KMS-11 (cell line): ENCODE measurements at regions not wholly inside any gene's neighbourhood (a gene's known extent, or its start where the extent isn't known, plus 50 kb on each side); places are given as distances from the start of the nearest gene placed in this dataset.
"Not testable (repeated sequence)": the region's sequence is repeated elsewhere in the genome, so short reads cannot be mapped to it uniquely, and the experiment has no call there.

Source experiments
- H2AFZ ChIP-seq: fragments of 200-600 bp; sonication (generic); 2 replicates; pipeline ENCODE4 v1.6.1; 2016; ENCODE audit warnings: antibody characterized with exemption, mixed run types, low read depth
- H3K27ac ChIP-seq: fragments of 200-600 bp; sonication (generic); 2 replicates; pipeline ENCODE4 v1.6.1; 2016; ENCODE audit warnings: mild to moderate bottlenecking, mixed run types
- H3K27me3 ChIP-seq: fragments of 200-600 bp; sonication (generic); 2 replicates; pipeline ENCODE4 v1.6.1; 2017; ENCODE audit warnings: mild to moderate bottlenecking, low read depth, mixed run types, moderate library complexity; ENCODE audit not compliant: insufficient read depth
- H3K36me3 ChIP-seq: fragments of 200-600 bp; sonication (generic); 2 replicates; pipeline ENCODE4 v1.6.1; 2017; ENCODE audit warnings: mild to moderate bottlenecking, mixed run types; ENCODE audit not compliant: insufficient read depth
- H3K4me1 ChIP-seq: fragments of 200-600 bp; sonication (generic); 2 replicates; pipeline ENCODE4 v1.6.1; 2016; ENCODE audit warnings: mild to moderate bottlenecking, low read depth, mixed run types; ENCODE audit not compliant: poor library complexity, severe bottlenecking
- H3K4me2 ChIP-seq: fragments of 200-600 bp; sonication (generic); 2 replicates; pipeline ENCODE4 v1.7.0; 2016; ENCODE audit warnings: mild to moderate bottlenecking, mixed run types
- H3K4me3 ChIP-seq: fragments of 200-600 bp; sonication (generic); IDR thresholded peaks from 2 replicates; pipeline ENCODE4 v1.6.1; 2017; ENCODE audit warnings: low read depth, low read length, mixed read lengths; ENCODE audit not compliant: insufficient read depth
- H3K79me2 ChIP-seq: fragments of 200-600 bp; sonication (generic); 2 replicates; pipeline ENCODE4 v1.6.1; 2016; ENCODE audit warnings: low read depth, mixed run types; ENCODE audit not compliant: insufficient read depth
- H3K9ac ChIP-seq: fragments of 200-600 bp; sonication (generic); 2 replicates; pipeline ENCODE4 v1.6.1; 2016; ENCODE audit warnings: mild to moderate bottlenecking, mixed run types
- H4K20me1 ChIP-seq: fragments of 200-600 bp; sonication (generic); 2 replicates; pipeline ENCODE4 v1.6.1; 2016; ENCODE audit warnings: mild to moderate bottlenecking, mixed run types; ENCODE audit not compliant: insufficient read depth
- TF ChIP-seq, protein P1 (sequence below): fragments of 200-600 bp; sonication (generic); conservative IDR thresholded peaks from 2 replicates; pipeline ENCODE4 v1.6.1; 2017; ENCODE audit warnings: low read depth, mild to moderate bottlenecking, antibody characterized with exemption, low read length, moderate library complexity, mixed read lengths

DNA sequence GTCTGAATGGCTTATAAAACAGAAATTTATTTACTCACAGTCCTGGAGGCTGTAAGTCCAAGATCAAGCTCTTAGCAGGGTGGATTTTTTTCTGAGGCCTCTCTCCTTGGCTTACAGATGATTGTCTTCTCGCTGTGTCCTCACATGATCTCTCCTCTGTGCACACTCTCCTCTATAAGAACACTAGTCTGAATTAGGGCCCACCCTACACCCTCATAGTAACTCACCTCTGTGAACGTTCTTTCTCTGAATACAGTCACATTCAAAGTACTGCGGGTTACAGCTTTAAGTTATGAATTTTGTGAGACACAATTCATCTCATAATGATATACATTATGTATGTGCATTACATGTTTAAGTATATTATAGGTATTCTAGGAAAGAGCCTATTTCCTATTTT, 135.7 kb upstream of the ATXN7L3B start:
- Histone ChIP-seq H2AFZ (no peak overlapping the region), H3K4me2 (no peak overlapping the region), H3K36me3 (no peaks in the 10 kb centered on the region), H3K27me3 (no peaks in the 10 kb centered on the region), H3K4me3 (no peak overlapping the region), H3K9ac (no peak overlapping the region), H4K20me1 (no peaks in the 10 kb centered on the region), H3K4me1 (no peaks in the 10 kb centered on the region), H3K79me2 (no peaks in the 10 kb centered on the region), H3K27ac (no peak overlapping the region)
- TF ChIP-seq, protein P1, sequence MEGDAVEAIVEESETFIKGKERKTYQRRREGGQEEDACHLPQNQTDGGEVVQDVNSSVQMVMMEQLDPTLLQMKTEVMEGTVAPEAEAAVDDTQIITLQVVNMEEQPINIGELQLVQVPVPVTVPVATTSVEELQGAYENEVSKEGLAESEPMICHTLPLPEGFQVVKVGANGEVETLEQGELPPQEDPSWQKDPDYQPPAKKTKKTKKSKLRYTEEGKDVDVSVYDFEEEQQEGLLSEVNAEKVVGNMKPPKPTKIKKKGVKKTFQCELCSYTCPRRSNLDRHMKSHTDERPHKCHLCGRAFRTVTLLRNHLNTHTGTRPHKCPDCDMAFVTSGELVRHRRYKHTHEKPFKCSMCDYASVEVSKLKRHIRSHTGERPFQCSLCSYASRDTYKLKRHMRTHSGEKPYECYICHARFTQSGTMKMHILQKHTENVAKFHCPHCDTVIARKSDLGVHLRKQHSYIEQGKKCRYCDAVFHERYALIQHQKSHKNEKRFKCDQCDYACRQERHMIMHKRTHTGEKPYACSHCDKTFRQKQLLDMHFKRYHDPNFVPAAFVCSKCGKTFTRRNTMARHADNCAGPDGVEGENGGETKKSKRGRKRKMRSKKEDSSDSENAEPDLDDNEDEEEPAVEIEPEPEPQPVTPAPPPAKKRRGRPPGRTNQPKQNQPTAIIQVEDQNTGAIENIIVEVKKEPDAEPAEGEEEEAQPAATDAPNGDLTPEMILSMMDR, result no peak

DNA sequence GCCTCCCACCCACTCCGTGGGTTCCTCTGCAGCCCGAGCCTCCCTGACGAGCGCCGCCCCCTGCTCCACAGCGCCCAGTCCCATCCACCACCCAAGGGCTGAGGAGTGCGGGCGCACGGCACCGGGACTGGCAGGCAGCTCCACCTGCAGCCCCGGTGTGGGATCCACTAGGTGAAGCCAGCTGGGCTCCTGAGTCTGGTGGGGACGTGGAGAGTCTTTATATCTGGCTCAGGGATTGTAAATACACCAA, 134.5 kb upstream of the ATXN7L3B start:
- not testable (repeated sequence) for H2AFZ ChIP-seq, H3K4me2 ChIP-seq, H3K27ac ChIP-seq, H4K20me1 ChIP-seq, H3K4me3 ChIP-seq, H3K36me3 ChIP-seq, H3K4me1 ChIP-seq, H3K9ac ChIP-seq, H3K79me2 ChIP-seq, H3K27me3 ChIP-seq

DNA sequence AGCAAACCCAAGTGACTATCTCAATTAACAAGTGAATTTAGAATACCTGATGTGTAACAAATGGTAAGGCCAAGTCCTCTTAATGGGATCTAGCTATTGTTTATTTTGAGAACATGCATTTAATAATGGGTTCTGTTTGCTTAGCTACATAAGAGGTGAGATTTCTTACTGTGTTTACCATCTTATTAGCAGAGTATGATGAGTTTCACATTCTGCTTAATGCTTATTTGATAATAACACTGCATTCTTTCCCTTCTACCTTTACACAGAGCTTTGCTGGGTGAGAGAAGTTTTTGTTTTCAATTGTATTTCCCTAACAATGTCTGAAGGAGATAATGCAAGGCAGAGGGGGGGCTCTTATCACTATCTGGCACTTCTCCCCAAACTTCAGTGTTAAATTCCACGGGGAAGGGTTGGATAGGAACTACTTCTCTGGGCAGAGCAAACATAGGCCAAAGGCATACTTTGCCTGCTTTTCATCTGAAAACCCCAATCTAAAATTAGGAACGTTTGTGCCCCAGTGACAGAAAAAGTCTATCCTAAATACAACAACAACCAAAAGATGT, 129.0 kb upstream of the ATXN7L3B start:
- TF ChIP-seq, protein P1, result no peak
- Histone ChIP-seq H3K4me2 (no peak overlapping the region), H2AFZ (no peak overlapping the region)

DNA sequence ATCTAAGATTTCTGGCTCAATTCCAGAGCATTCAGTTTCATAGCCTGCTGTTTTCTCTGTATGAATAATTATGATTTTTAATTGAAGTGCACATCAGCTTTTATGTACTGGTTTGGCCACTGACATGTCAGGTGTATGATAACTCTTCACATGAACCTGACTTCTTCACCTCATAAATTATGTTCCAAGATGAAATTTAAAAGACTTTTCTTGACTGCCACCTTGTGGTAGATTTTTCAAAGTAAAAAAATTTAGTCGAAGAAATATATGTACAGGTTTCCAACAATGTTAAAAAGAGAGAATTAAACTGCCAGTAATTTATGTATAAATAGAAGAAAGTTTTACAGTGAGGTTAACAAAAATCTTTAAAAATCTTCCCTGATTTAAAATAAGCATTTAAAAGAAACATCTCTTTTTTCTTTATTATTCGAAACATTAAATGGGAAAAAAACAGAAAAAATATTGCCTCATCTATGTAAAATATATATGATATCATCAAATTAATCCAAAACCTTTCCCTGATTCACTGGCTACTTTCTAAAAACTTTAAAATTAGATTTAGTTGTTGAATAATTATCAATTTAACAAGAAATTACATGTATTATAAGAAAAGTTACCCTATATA, 124.9 kb upstream of the ATXN7L3B start:
- H3K27ac ChIP-seq, result no peak overlapping the region
- H3K4me1 ChIP-seq, result no peaks in the 10 kb centered on the region
- H3K4me2 ChIP-seq, result no peak overlapping the region
- no peaks in the 10 kb centered on the region for H3K27me3 ChIP-seq
- no peak overlapping the region for H3K9ac ChIP-seq
- TF ChIP-seq, protein P1, result peak; percentile 75
- H3K36me3 ChIP-seq, result no peaks in the 10 kb centered on the region
- H3K4me3 ChIP-seq, result no peak overlapping the region
- H2AFZ ChIP-seq, result no peak overlapping the region
- H3K79me2 ChIP-seq, result no peaks in the 10 kb centered on the region
- no peaks in the 10 kb centered on the region for H4K20me1 ChIP-seq

More for the DNA sequence above, 129.0 kb upstream of the ATXN7L3B start:
- H3K4me3 ChIP-seq, result no peak overlapping the region
- no peaks in the 10 kb centered on the region for H4K20me1 ChIP-seq
- no peaks in the 10 kb centered on the region for H3K4me1 ChIP-seq
- no peak overlapping the region for H3K27ac ChIP-seq
- H3K9ac ChIP-seq, result no peak overlapping the region
- H3K36me3 ChIP-seq, result no peaks in the 10 kb centered on the region
- H3K79me2 ChIP-seq, result no peaks in the 10 kb centered on the region
- H3K27me3 ChIP-seq, result no peaks in the 10 kb centered on the region

DNA sequence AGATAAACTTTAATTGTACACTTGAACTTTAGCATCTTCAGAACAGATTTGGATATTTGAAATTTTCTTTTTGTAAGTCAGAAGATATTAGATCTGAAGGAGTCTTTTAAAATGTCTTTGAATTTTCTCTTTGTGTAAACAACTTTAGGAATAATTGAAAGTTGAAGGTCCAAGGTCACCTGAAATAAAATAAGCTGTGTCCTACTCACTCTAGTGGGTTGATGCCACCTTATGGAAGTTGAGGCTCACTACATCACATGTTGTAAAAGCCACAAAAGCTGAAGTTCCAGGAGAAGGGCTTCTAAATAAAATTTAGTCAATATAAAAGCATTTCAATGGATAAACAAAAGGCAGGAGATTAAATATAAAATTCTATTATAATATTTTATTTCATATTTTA, 122.0 kb upstream of the ATXN7L3B start:
- H4K20me1 ChIP-seq, result no peaks in the 10 kb centered on the region
- H3K36me3 ChIP-seq, result no peaks in the 10 kb centered on the region
- H3K27ac ChIP-seq, result no peak overlapping the region
- no peaks in the 10 kb centered on the region for H3K79me2 ChIP-seq
- TF ChIP-seq, protein P1, result peak; percentile 79
- H3K4me3 ChIP-seq, result no peak overlapping the region
- no peak overlapping the region for H3K4me2 ChIP-seq
- H3K4me1 ChIP-seq, result no peaks in the 10 kb centered on the region
- no peak overlapping the region for H3K9ac ChIP-seq
- H3K27me3 ChIP-seq, result no peaks in the 10 kb centered on the region
- H2AFZ ChIP-seq, result no peak overlapping the region
